Glomerular visceral epithelial cell (primary cell): ENCODE measurements at regions not wholly inside any gene's neighbourhood (a gene's known extent, or its start where the extent isn't known, plus 50 kb on each side); places are given as distances from the start of the nearest gene placed in this dataset.
"Not testable (repeated sequence)": the region's sequence is repeated elsewhere in the genome, so short reads cannot be mapped to it uniquely, and the experiment has no call there.

ENCODE experiments used
- DNase-seq: peaks from one replicate; pipeline ENCODE4 v3.0.0-alpha.2; 2016; ENCODE audit errors: extremely low spot score

DNA sequence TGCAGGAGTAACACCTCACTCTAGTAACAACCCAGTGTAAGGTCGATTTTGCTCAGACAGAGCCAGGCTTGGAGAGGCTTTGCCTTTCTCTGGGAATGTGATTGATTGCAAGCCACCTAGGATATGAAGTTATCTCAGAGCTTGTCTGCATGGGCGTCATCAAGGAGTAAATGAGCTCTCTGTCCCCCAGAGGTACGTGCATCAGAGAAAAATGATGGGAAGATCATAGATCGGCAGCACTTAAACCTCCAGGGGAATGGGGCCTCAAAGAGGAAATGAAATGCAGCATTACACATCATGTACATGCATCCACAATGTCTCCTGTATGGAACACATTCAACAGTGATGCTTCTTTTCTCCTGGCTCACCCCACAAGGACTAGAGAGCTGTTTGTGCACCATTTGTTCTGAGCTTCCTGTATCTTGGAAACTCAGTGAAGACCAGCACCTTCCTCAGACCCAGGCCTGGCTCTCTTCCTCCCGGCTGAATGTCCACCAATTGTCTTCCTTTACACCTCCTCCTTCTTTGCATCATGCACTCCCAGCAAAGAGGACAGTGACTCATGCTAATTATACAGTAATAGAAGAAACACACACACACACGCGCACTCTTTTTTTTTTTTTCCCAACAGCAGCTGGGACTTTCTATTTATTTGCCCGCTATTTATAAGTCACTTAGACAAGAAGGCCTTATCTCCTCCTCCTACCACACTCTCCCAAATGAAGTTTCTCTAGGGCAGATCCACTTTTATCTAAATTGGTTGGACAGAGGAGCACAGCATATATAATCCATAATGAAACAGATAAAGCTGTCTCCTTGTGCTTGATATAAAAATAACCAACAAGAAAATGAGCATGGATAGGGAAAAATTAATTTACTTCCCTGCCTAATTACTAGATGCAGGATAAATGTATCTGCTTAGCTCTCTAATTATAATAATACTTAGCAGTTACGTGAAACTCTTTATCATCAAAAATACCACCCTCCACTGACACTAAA, 990.7 kb downstream of the CCSER2 start:
- no peak for DNase-seq

DNA sequence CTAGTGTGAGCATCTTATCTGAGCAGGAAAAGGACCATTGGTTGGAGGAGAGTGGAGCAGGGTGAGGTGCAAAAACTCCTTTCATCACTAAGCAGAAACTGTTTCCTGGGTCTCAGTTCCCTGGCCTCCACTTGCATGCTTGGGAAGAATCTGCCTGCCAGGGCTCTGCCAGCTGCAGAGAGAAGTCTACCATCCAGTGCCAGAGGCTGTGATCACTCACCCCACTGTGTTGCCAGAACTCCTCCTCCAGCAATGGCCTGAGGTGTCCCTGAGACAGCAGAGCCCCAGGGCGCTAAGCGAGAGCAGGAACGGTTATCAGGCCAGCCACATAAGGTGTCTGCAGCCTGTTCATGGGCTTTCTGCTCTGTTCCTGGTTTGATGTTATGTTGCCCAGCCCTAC, 991.4 kb downstream of the CCSER2 start:
- no peak for DNase-seq

DNA sequence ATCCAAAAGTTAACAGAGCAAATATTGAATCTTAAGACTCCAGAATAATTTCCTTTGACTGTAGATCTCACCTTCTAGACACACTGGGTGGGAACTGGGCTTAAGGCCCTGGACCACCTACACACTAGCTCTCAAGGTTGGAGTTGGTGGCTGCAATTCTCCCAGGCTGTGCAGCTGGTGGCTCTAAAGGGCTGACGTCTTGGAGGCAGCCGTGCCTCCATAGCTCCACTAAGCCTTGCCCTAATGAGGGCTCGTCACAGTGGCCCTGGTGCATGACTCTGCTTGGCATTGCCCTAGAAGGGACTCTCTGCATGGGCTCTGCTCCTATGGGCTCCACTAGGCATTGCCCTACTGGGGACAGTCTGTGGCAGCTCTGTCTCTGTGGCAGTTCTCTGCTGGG, 1005.2 kb downstream of the CCSER2 start:
- DNase-seq = no peak

DNA sequence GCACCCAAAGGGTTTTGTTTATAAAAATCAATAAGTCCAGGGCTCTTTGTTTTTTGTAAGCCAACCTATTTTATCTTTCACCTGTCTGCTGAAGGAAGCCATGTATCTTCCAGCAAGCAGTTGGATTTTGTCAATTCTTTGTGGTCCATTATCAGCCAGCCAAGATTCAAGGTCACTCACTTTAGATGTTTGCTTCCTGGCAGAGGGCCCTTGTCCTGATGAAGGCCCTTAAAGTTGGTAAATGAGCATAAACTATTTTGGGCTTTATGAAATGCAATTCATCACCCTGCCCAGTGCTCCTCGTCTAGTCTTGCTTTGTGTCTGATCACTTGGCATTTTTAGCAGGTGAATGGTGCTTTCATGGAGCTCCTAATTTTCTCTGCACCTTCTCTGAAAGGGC, 1004.2 kb downstream of the GRID1 start:
- DNase-seq = no peak

DNA sequence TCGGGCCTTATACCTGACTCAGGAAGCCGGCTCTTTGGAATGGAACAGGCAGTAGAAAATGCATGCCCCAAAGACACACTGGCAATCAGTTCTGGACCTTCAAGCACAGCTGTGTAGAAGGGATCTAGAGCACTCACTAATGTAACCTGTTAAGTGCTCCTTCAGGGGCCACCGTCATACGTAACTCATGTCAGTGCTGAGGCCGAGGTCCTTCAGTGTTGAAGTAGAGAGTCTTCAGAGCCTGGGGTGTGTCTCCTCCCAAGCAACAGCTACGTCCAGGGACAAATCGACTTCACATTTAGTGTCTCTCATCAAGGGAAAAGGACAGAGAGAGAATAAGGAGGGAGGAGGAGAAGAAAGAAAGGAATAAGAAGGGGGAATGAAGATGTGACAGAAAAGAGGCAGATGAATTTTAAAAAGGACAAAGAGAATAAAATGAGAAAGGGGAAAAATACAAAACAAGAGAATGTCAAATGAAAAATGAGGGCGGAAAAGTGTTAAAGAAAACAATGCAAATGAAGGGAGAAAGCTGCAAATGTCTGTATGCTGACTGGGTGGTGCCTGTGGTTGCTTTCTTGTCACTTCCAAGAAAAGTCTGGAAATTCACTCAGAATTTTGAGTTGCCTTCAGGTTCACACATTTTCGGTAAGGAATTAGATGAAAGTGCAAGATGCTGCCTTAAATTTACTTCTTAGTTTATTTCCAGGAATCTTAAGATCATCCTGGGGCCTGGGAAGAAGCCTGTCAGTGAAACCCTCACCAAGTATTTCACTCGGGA, 989.4 kb downstream of the GRID1 start:
- DNase-seq = no peak

DNA sequence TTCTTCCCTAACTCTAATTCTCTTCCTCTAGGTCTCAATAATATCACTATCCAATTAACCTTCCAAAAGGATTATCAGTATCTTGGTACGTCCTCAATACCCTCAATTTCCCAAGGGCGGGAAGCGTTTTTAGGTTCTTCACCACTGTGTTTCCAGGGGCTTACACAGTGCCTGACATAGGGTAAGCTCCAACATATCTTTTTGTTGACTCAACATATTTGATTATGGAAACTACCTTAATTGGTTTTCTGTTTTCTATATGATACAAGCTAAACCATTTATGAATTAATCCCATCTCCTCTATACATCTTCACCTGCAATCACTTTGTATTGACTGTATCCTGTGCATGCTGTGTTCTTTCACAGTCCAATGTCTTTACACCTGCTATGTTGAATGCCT, 987.3 kb downstream of the GRID1 start:
- no peak for DNase-seq

DNA sequence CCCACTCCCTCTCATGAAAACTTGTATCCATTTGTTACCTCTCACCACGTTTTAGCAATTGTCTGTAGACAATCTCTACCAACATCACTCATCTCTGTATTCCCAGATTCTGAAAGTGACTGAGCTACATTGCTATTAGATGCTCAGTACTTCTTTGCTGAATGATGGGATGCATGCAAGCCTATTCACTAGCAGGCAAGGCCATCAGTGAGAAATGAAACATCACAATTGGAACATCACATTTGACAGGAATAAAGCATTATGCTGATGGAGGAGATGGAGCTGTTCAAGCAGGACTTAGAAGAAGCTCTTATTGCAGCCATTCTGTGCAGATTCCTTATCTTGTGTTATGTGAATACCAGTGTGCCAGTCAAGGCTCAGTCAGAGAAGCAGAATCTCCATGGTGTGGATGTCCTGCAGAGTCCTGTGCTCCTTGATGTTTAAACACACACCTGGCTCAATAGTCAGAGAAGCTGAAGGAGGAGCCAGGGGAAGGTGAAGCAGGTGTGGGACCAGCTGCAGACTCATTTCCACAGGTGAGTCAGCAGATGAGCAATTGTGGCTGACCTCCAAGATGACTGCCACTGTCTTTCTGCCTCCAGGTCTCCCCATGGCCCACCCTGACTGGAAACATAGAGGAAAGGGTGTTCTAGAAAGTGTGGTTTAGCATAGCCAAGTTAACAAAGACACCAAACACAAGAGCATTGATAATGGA, 965.5 kb downstream of the GRID1 start:
- DNase-seq = no peak

DNA sequence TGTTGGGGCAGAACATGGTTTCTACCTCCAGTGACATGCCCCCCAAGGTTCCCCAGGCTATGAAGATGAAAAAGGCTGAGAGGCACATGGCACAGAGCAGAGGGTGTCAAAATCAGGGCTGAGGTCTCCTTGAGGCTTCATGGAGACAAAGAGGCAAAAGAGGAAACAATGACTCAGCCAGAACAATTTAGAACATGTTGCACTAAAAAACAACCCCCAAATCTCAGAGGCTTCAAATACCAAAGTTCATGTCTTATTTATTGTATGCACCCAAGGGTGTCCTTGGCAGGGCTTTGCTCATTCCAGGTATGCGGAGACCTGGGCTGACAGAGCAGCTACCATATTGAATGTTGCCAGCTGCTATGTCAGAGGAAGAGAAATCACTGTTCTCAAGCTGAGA, 964.1 kb downstream of the GRID1 start:
- no peak for DNase-seq

DNA sequence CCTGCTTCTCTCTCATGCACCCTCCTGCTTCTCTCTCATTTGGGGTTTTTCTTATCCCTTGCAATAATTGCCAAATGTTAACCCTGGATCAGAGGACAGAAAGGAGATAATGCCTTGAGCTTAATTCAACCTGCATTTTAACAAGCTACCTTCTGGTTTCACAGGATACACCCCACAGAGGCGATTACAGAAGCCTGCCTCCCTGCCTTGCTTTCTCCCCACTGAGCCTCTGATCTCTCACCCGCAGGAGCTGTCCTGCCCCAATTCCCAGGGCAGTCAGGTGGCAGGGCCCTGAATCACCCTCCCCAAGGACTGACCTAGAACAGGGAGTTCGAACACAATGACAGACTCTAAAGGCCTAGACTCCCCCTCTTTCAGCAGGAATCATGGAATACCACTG, 959.5 kb downstream of the GRID1 start:
- DNase-seq = no peak

DNA sequence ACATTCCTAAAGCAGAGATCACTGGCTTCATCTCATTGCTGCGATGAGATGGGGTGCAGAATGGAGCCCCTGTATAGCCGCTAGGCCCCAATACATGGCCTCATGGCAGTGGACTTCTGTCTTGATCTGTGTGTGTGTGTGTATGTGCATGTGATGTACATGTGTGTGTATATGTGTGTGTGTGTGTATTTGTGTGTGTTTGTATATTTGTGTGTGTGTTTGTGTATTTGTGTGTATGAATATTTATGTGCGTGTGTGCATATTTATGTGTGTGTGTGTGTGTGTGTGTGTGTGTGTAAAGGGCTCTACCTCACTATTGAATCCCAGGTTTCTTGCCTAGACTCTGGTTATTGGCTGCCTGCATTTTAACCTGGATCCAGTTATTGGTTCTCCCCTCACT, 958.2 kb downstream of the GRID1 start:
- no peak for DNase-seq

DNA sequence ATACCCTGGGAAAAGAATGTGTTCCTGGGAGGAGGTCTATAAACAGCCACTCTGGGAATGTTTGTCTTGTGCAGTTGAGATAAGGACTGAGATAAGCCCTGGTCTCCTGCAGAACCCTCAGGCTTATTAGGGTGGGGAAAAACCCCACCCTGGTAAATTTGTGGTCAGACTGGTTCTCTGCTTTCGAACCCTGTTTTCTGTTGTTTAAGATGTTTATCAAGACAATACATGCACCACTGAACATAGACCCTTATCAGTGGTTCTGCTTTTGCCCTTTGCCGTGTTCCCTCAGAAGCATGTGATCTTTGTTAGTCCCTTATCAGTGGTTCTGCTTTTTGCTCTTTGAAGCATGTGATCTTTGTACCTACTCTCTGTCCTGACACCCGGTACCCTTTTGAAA, 956.0 kb downstream of the GRID1 start:
- not testable (repeated sequence) for DNase-seq

DNA sequence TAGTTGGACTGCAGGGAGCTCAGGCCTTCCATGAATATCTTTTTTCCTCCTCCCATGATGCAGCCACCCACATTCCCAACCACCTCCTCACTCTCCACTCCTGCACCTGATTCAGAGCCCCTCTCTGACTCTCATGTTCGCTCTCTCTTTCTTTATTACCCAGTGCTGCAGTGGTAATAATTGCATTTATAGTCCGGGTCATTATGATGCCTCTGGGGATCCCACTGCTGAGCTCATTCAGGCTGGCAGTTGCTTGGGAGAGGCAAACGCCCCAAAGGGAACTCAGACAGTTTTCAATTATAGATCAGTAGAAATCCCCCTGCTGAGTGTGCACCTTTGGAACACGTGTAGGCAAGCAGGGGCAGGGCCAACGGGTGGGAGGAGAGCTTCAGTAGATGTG, 953.0 kb downstream of the GRID1 start:
- DNase-seq = no peak

DNA sequence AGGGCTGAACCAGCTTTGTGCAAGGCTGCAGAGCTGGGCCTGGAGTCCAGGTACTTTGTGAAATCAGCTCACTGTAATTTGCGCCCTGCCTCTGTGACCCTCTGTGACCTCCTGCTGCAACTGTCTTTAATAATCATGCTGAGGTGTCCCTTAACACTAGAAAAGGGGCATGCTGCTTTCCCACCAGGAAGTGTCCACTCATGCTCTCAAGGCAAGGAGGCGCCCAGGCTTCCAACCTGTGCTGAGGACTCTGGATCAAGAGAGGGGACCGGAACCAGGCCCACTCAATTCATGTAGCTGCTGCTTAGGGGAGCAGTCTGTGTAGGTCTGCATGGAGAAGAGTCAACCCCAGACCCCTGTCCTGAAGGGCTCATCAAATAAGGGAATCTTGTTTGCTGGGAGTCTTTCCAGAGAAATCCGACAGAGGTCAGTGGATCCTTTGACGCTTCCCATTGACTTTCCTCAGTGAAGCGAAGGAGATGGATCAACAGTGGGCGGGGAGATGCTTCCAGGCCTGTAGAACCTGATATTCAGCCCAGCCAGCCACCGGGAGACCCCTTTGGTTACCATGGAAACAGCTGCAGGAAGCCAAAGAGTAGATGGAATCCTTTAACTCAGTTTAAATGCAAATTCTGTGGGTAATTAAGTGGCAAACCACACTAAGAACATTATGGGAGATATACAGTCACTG, 945.9 kb downstream of the GRID1 start:
- DNase-seq = no peak

DNA sequence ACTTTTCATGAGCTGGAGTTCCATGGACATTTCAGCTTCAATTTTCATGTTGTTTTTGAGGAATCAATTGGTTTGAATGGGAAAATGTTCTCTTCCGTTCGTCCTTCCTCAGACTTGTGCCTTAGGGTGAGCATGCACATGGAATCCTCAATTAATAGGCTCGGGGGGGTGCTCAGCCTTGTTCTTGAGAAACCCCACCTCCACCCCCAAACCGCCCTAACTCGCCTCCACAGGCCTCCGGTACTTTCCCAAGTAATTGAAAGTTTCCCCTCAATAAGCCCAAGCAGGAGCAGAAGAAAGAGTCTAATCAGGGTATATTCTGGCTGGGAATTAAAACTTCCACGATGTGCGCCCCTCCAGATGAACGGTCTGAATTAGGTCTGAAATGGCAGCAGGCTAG, 945.2 kb downstream of the GRID1 start:
- no peak for DNase-seq

DNA sequence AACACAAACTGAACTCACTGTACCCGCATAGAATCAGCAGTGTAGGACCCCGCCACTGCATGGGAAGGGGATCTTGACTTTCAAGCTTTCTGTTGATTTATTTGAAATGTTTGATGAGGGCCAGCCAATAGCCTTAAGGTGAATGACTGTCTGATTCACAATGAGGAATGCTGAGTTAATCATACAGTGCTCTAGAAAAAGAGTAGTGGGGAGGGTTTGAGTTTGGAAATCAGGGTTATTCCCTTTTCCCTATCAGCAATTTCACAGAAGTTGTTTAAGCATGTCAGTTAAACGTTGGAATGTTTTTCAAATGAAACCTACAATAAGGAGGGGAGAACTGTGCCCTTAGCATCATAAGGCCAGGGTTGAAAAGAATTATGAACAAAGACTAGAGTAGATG, 937.5 kb downstream of the GRID1 start:
- DNase-seq = no peak

DNA sequence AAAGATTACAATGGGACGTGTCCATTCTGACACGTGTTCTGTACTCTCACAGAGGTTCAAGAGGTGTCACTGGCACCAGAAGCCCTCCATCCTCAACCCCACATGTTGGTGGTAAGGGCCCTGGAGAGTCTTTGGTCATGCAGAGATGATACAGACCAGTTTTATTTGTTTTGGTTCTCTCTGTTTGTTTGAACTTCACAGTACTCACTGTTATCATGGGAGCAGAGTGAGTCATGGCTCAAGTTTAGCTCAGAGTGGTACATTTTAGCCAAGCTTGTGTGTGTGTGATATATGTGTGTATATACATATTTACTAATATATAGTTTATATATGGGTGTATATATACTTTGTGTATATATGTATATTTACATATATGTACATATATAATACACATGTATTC, 935.6 kb downstream of the GRID1 start:
- no peak for DNase-seq

DNA sequence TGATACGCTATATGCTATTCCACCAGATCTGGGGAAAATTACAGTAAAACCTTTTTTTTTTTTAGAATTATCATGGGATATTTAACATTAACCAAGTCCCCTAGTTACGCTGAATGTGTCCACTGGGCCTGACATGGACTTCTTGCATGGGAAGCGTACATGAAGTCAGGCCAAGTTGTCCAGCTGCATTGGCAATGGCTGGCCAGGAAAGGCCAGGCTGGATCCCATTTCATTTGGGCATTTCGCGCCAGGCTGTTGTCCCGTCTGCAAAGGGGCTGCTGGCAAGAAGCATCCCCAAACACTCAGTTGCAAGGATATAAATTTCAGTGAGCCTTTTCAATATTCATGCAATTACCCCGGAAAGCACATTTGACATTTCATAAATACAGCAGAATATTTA, 933.3 kb downstream of the GRID1 start:
- DNase-seq = no peak

DNA sequence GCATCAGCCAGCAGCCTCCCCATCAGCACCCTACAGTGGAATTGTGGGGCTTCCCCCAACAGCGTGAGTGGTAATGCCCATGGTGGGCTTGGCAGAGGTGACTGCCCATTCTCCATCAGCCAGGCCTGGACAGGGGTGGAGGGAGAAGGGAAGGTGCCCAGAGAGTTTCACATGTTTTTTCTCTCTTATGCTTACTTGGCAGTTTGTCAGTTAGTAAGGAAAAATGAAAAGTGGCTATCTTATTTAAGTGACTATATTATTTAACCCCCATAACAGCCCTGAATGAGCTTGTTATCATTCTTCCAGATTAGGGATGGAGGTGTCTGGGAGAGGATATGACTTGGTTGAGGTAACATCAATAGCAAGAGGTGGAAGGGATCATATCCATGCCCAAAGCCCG, 921.7 kb downstream of the GRID1 start:
- no peak for DNase-seq

DNA sequence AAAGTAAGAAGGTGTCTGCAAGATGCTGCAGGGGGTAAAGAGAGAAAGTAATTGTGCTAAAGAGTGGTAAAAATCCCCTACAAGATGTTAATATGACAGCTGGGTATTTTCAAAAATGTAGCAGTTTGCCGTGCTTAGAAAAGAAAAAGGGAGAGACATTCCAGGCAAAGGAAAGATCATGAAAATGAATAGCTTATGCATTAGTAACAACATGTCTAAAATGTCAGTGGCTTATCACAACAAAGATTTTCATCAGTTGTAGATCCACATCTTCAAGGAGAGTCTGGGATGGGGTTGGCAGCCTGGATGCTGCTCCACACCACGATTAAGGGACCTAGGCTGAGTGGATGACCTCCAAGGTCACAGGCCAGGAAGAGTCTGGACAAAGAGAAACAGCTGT, 920.9 kb downstream of the GRID1 start:
- no peak for DNase-seq

DNA sequence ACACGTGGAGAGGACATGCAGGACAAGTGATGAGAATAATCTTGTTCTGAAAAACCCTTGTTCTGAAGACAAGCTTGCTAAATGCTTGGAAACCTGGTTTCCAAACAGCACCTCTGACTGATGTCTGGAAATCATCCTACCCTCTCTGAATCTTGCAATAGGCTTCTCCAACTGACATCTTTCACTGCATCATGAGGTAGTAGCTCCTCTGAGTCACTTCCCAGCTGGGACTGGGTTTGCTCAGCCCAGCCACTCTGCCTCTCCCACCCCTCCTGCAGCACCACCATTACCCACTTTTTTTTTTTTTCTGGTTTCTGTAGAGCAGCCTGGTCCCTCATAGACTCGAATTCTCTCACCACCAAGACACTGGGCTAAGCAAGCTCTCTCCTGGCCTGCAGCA, 919.8 kb downstream of the GRID1 start:
- DNase-seq = no peak

DNA sequence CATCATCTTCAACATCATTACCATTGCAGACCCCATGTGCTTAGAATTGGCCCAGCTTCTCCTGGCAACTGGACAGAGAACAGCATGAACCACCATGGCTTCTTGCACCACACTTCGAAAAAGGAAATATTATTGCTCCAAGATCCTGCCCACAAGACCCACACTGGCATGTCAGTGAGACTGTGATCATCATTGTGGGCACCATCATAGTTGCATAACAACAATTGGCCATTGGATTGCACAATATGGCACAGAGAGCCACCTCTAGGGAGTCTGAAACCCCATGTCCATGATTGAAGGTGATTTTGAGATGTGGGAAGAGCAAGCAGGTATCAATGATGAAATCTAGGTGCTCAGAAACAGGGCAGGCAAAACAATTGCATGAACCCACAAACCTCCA, 918.9 kb downstream of the GRID1 start:
- no peak for DNase-seq

DNA sequence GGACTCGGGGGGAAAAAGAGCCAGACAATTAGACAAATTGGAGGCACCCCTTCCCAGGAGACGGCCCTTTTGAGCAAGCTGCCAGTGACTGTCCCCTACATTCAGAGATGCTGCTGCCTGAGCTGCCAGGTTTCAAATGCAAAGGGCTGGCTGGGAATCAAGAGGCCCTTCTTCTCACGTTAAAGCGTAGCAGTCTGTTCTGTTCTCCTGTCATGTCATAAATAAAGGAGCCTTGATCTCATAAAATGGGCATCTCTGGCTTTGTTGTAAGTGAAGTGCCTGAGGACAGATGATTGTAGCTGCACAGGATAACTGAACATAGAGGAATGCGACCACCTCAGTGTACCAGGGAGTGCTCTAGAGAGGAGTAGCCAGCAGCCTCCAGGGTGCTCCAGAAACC, 917.9 kb downstream of the GRID1 start:
- DNase-seq = no peak
